ENCODE measurements at regions not wholly inside any gene's neighbourhood (a gene's known extent, or its start where the extent isn't known, plus 50 kb on each side); places are given as distances from the start of the nearest gene placed in this dataset.
"Not testable (repeated sequence)": the region's sequence is repeated elsewhere in the genome, so short reads cannot be mapped to it uniquely, and the experiment has no call there.

DNA sequence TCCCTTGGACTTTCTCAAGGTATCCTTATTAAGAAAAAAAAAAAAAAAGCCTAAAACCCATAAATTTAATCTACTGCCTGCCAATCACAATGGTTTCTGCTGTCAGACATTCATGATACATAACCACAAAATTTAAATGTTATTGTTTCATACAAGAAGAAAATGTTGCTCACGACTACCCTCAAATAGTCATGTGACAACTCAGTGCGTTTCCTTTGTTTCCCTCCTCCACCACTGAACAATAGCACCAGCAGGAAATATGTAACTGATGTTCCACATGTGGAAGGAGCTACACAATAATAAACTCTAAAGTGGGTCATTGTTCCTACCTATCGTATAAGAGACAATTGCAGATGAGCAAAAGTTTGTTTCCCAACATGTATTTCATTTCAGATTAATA, 244.1 kb upstream of the EDNRA start:
- Histone ChIP-seq H3K36me3 (no peaks in the 10 kb centered on the region), H3K4me3 (no peak overlapping the region), H3K27ac (no peak overlapping the region), H3K4me1 (no peaks in the 10 kb centered on the region), H3K9me3 (no peaks in the 10 kb centered on the region), H3K27me3 (no peaks in the 10 kb centered on the region)
- no peak for DNase-seq (ENCODE audit: low spot score in 2 of 2)
- TF ChIP-seq POLR2AphosphoS5 (IDR thresholded peaks at IDR 0.05) (no peak), POLR2A (IDR thresholded peaks at IDR 0.05) (no peak)
- TF ChIP-seq, protein P1, sequence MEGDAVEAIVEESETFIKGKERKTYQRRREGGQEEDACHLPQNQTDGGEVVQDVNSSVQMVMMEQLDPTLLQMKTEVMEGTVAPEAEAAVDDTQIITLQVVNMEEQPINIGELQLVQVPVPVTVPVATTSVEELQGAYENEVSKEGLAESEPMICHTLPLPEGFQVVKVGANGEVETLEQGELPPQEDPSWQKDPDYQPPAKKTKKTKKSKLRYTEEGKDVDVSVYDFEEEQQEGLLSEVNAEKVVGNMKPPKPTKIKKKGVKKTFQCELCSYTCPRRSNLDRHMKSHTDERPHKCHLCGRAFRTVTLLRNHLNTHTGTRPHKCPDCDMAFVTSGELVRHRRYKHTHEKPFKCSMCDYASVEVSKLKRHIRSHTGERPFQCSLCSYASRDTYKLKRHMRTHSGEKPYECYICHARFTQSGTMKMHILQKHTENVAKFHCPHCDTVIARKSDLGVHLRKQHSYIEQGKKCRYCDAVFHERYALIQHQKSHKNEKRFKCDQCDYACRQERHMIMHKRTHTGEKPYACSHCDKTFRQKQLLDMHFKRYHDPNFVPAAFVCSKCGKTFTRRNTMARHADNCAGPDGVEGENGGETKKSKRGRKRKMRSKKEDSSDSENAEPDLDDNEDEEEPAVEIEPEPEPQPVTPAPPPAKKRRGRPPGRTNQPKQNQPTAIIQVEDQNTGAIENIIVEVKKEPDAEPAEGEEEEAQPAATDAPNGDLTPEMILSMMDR (IDR thresholded peaks at IDR 0.05) = no peak
- intact Hi-C loops (cut with DNase I; ENCODE audit: low total_unique reads) = no loop called here

DNA sequence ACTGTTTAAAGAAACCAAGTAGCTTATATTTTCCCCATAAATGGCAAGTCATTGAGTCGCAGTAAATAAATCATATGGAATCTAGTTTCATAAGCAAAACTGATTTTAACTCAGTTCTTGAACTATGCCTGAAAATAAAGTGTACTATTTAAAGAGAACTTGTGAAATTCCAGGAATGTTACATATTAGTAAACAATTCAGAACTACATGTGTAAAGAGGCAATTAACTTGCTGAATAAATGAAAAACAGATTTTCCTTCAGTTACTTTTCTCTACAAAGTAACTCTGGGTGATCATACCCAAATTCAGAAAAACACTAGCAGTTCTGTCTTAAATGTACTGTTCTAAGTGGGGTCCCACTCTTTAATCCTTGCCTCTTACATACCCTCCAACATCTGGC, 236.1 kb upstream of the EDNRA start:
- H3K27me3 ChIP-seq = no peaks in the 10 kb centered on the region
- TF ChIP-seq, protein P1 (IDR thresholded peaks at IDR 0.05) = no peak
- TF ChIP-seq POLR2AphosphoS5 (IDR thresholded peaks at IDR 0.05) (no peak), POLR2A (IDR thresholded peaks at IDR 0.05) (no peak)
- intact Hi-C loops (cut with DNase I; ENCODE audit: low total_unique reads) = no loop called here
- no peak for DNase-seq (ENCODE audit: low spot score in 2 of 2)
- H3K9me3 ChIP-seq = no peaks in the 10 kb centered on the region
- no peak overlapping the region for H3K4me3 ChIP-seq
- H3K36me3 ChIP-seq = no peaks in the 10 kb centered on the region
- no peak overlapping the region for H3K27ac ChIP-seq
- H3K4me1 ChIP-seq = no peaks in the 10 kb centered on the region

DNA sequence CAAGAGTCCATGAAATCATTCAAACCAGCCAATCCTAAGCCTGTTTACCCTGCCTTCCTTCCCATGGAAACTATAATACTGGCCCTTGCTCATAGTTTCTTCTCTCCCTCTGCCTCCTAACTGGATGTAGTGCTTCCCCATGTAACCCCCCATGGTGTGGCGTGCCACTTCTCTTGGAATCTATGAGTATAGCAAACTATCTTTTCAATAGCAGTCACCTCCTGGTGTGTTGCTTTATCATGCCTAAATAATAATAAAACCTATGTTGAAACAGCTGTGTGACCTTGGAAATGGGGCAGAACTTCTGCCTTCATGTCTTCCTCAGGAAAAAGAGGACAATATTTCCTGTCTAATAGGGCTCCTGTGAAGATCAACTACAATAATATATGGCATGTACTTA, 234.8 kb upstream of the EDNRA start:
- no peak overlapping the region for H3K27ac ChIP-seq
- no peak for DNase-seq (ENCODE audit: low spot score in 2 of 2)
- H3K36me3 ChIP-seq = no peaks in the 10 kb centered on the region
- H3K4me1 ChIP-seq = no peaks in the 10 kb centered on the region
- no peaks in the 10 kb centered on the region for H3K9me3 ChIP-seq
- H3K27me3 ChIP-seq = no peaks in the 10 kb centered on the region
- intact Hi-C loops (cut with DNase I; ENCODE audit: low total_unique reads) = no loop called here
- TF ChIP-seq POLR2A (IDR thresholded peaks at IDR 0.05) = no peak
- TF ChIP-seq, protein P1 (IDR thresholded peaks at IDR 0.05) = no peak
- H3K4me3 ChIP-seq = no peak overlapping the region

DNA sequence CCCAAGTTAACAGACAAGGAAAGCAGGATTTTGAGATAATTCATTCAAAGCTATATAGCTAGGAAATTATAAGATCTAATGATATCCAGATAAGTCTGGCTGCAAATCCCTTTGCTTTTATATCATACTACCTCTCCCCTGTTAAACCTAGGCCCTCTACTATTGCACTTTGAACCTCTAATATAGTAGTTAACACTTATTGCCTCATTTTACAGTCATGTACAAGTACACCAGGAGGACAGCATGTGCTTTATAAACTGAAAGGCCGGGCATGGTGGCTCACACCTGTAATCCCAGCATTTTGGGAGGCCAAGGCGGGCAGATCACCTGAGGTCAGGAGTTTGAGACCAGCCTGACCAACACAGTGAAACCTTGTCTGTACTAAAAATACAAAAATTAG, 234.4 kb upstream of the EDNRA start:
- H3K27me3 ChIP-seq; H3K36me3 ChIP-seq; H3K9me3 ChIP-seq; DNase-seq (ENCODE audit: low spot score in 2 of 2); H3K4me3 ChIP-seq; H3K4me1 ChIP-seq; H3K27ac ChIP-seq; intact Hi-C loops (cut with DNase I; ENCODE audit: low total_unique reads): not testable (repeated sequence)

DNA sequence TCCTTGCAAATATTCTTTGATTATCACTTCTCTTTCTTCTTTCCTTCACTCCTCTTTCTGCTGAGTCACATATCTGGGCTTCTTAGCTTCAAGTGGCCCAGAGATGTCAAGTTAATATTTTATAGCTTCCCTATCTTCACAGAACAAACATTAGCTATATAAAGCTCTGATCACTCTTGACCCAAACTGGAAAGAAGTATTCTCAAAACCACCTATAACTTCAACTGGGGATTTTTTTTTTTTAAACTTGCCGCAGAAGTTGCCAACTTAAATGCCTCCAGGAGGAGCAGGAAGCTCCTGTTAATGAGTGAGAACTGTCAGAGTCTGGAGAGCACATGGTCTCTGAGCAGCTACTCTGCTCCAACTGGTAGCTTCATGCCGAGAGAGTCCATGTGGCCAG, 233.3 kb upstream of the EDNRA start:
- no peaks in the 10 kb centered on the region for H3K9me3 ChIP-seq
- no peaks in the 10 kb centered on the region for H3K4me1 ChIP-seq
- H3K4me3 ChIP-seq = no peak overlapping the region
- intact Hi-C loops (cut with DNase I; ENCODE audit: low total_unique reads) = no loop called here
- H3K27ac ChIP-seq = no peak overlapping the region
- no peak for TF ChIP-seq POLR2AphosphoS5 (IDR thresholded peaks at IDR 0.05)
- TF ChIP-seq POLR2A (IDR thresholded peaks at IDR 0.05) = no peak
- H3K36me3 ChIP-seq = no peaks in the 10 kb centered on the region
- no peaks in the 10 kb centered on the region for H3K27me3 ChIP-seq
- no peak for DNase-seq (ENCODE audit: low spot score in 2 of 2)

DNA sequence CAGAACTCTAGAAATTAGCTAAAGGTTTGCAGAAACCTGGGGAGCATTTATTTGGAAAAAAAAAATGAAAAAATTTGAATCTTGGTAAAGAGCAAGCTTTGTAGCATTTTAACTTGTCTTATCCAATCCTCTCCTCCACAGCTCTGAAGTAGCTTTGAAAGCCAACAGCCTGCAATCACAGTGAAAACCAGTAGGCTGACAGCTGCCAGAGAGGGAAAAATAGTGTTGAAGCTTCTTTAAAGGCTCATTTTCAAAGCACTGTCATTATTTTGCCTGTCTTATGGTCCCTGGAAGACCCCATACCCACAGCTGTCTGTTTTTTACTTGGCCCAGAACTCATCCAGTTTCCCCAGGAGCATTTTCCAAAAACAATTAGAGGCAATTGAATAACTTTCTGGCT, 230.8 kb upstream of the EDNRA start:
- intact Hi-C loops (cut with DNase I; ENCODE audit: low total_unique reads) = no loop called here
- Histone ChIP-seq H3K4me1 (no peaks in the 10 kb centered on the region), H3K36me3 (no peaks in the 10 kb centered on the region), H3K9me3 (no peaks in the 10 kb centered on the region), H3K4me3 (no peak overlapping the region), H3K27ac (no peak overlapping the region), H3K27me3 (no peaks in the 10 kb centered on the region)
- no peak for DNase-seq (ENCODE audit: low spot score in 2 of 2)
- no peak for TF ChIP-seq POLR2AphosphoS5 (IDR thresholded peaks at IDR 0.05)
- TF ChIP-seq, protein P1 (IDR thresholded peaks at IDR 0.05) = no peak
- TF ChIP-seq POLR2A (IDR thresholded peaks at IDR 0.05) = no peak

DNA sequence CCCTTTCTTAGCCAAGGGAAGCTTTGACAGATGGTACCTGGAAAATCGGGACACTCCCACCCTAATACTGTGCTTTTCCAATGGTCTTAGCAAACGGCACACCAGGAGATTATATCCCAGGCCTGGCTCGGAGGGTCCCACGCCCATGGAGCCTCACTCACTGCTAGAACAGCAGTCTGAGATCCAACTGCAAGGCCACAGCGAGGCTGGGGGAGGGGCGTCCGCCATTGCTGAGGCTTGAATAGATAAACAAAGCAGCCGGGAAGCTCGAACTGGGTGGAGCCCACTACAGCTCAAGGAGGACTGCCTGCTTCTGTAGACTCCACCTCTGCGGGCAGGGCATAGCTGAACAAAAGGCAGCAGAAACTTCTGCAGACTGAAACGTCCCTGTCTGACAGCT, 225.6 kb upstream of the EDNRA start:
- H3K27ac ChIP-seq; DNase-seq (ENCODE audit: low spot score in 2 of 2); H3K4me1 ChIP-seq; intact Hi-C loops (cut with DNase I; ENCODE audit: low total_unique reads); H3K36me3 ChIP-seq; H3K27me3 ChIP-seq; H3K4me3 ChIP-seq; H3K9me3 ChIP-seq: not testable (repeated sequence)

DNA sequence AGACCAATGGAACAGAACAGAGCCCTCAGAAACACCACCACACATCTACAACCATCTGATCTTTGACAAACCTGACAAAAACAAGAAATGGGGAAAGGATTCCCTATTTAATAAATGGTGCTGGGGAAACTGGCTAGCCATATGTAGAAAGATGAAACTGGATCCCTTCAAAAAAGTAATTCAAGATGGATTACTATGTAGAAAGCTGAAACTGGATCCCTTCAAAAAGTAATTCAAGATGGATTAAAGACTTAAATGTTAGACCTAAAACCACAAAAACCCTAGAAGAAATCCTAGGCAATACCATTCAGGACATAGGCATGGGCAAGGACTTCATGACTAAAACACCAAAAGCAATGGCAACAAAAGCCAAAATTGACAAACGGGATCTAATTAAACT, 221.6 kb upstream of the EDNRA start:
- DNase-seq (ENCODE audit: low spot score in 2 of 2); H3K4me1 ChIP-seq; H3K36me3 ChIP-seq; H3K4me3 ChIP-seq; H3K9me3 ChIP-seq; H3K27ac ChIP-seq; H3K27me3 ChIP-seq; intact Hi-C loops (cut with DNase I; ENCODE audit: low total_unique reads): not testable (repeated sequence)

Data from breast epithelium (tissue), 4 donors.